RWPE2 (cell line): ENCODE measurements at regions not wholly inside any gene's neighbourhood (a gene's known extent, or its start where the extent isn't known, plus 50 kb on each side); places are given as distances from the start of the nearest gene placed in this dataset.

Source experiments
- ATAC-seq: fragments of 200-7000 bp; cut with Tn5 transposase; 3 replicates; pipeline ENCODE4 v1.9.1; 2021; ENCODE audit warnings: low read depth
- DNase-seq: peaks from one replicate; pipeline ENCODE4 v3.0.0-alpha.2; 2020; ENCODE audit warnings: low spot score
- H3K27ac ChIP-seq: fragments of 450-650 bp; 2 replicates; pipeline ENCODE4 v1.5.1; 2017; ENCODE audit warnings: mild to moderate bottlenecking; ENCODE audit not compliant: poor library complexity, severe bottlenecking
- H3K27me3 ChIP-seq: fragments of 250-450 bp; sonication (Bioruptor Pico); 2 replicates; pipeline ENCODE4 v1.5.1; 2021; ENCODE audit warnings: mild to moderate bottlenecking, moderate library complexity; ENCODE audit not compliant: insufficient read depth, poor library complexity, severe bottlenecking
- H3K36me3 ChIP-seq: fragments of 250-450 bp; sonication (Bioruptor Pico); 2 replicates; pipeline ENCODE4 v1.5.1; 2020; ENCODE audit warnings: low read depth, mild to moderate bottlenecking, moderate library complexity
- H3K4me1 ChIP-seq: fragments of 250-450 bp; sonication (Bioruptor Pico); 2 replicates; pipeline ENCODE4 v1.5.1; 2021; ENCODE audit warnings: mild to moderate bottlenecking, moderate library complexity; ENCODE audit not compliant: insufficient read depth, poor library complexity, severe bottlenecking
- H3K4me3 ChIP-seq: fragments of 250-450 bp; sonication (Bioruptor Pico); 2 replicates; pipeline ENCODE4 v1.5.1; 2021; ENCODE audit warnings: mild to moderate bottlenecking, moderate library complexity; ENCODE audit not compliant: severe bottlenecking
- H3K9me3 ChIP-seq: fragments of 250-450 bp; sonication (Bioruptor Pico); 2 replicates; pipeline ENCODE4 v1.5.1; 2021; ENCODE audit warnings: mild to moderate bottlenecking, moderate library complexity; ENCODE audit not compliant: severe bottlenecking
- CTCF ChIP-seq: fragments of 450-650 bp; IDR thresholded peaks from one replicate; pipeline ENCODE4 v1.5.1; 2017; ENCODE audit warnings: mild to moderate bottlenecking, moderate library complexity; ENCODE audit not compliant: poor library complexity, severe bottlenecking

DNA sequence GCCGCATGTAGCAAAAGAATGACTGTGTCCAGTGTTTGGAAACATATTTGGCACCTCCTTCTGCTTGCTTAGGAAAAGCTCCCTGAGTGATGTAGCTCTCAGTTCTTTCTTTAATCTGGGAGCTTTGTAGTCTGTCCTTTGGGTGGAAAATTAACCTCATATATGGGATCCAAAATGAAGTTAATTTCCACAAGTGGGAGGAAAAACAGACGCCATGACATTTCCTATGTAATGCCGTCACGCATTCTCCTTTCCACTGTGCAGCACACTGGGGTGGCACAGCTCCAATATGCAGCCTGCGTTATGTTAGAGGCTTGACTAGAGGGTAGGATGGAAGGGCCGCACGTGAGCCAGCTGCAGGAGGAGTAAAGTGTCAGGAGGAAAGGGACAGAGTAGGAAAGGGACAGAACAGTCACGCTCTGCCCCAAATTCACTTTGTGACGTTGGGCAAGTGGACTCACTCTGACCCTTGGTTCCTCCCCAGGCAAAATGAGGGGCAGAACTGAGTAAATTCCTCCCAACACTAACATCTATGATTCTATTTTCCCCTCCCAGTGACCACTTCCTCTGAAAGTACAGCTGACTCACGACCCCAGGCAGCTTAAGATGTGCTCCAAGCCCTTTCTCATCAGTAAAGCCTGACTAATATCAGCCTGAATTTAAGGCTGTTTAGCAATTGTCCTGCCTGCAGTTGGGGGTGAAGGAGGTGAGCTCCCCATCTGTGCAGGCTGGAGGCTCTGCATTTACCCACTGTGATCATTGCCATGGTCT is 176.5 kb upstream of the PFN2 start:
- TF ChIP-seq CTCF, result no peak
- ATAC-seq, result peak; percentile 91

DNA sequence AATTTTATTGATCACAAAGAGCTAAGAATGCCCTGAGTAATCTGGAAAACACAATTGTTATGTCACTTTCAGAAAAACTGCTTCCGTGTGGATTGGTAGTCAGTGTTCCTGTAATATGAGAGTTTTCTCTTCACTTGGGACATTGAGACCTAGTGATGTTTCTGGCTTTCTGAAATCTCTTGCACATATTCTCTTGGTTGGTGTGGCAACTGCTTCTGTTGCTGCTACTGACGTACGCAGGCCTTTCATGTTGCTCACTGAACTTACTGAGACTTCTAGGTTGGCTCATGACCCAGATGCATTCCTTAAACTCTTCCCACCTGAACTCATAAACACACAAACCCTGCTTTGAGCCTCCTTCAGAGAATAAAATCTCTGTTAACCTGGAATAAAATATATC is 175.0 kb upstream of the PFN2 start:
- no peaks in the 10 kb centered on the region for H3K9me3 ChIP-seq
- H3K27ac ChIP-seq, result no peak overlapping the region
- TF ChIP-seq CTCF, result no peak
- H3K4me3 ChIP-seq, result no peak overlapping the region
- no peaks in the 10 kb centered on the region for H3K27me3 ChIP-seq
- DNase-seq (no peak), ATAC-seq (no peak)
- peaks cover 32% of the 10 kb centered on the region for H3K4me1 ChIP-seq
- no peaks in the 10 kb centered on the region for H3K36me3 ChIP-seq

More for the DNA sequence above, 176.5 kb upstream of the PFN2 start:
- peak; percentile 74 for DNase-seq
- Histone ChIP-seq H3K36me3 (no peaks in the 10 kb centered on the region), H3K4me1 (peaks cover 32% of the 10 kb centered on the region), H3K4me3 (no peak overlapping the region), H3K27me3 (no peaks in the 10 kb centered on the region), H3K9me3 (no peaks in the 10 kb centered on the region), H3K27ac (peak overlapping the region; percentile 95)

GRCh38 chr3:150144191-150144708 is 173.6 kb upstream of the PFN2 start:
- no peak for DNase-seq
- no peaks in the 10 kb centered on the region for H3K9me3 ChIP-seq
- H3K27me3 ChIP-seq, result no peaks in the 10 kb centered on the region
- TF ChIP-seq CTCF, result no peak
- ATAC-seq, result no peak
- no peak overlapping the region for H3K27ac ChIP-seq
- no peak overlapping the region for H3K4me3 ChIP-seq
- H3K36me3 ChIP-seq, result no peaks in the 10 kb centered on the region
- H3K4me1 ChIP-seq, result peaks cover 24% of the 10 kb centered on the region

- DNase-seq (no peak), ATAC-seq (no peak)
- Histone ChIP-seq H3K27ac (no peak overlapping the region), H3K36me3 (no peaks in the 10 kb centered on the region), H3K9me3 (no peaks in the 10 kb centered on the region), H3K4me3 (no peak overlapping the region), H3K27me3 (no peaks in the 10 kb centered on the region), H3K4me1 (peaks cover 12% of the 10 kb centered on the region)
- no peak for TF ChIP-seq CTCF
Observed at GRCh38 chr3:150142936-150143335, 172.2 kb upstream of the PFN2 start.

DNA sequence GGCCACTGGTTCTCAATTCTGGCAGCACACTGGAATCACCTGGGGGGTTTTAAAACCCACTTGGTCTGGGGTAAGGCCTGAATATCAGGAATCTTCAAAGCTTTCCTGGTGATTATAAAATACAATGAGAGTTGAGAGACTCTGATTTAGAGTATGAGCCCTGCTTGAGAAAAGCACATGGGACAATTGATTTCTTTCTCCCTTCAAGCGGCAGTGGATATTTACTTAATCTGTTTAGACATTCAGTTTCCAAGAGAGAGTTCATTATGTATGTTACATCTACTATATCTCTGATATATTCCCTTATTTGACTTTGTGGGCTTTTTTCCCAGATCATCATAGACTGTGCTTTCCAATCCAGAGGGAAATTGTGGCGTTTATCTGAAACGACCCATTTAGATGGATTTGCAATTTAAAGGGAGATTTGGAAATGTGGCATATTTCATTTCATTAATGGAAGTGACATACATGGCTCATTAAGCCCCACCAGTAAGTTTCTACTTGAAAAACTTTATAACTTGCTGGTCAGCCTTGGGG is 171.2 kb upstream of the PFN2 start:
- H3K4me1 ChIP-seq, result peaks cover 1% of the 10 kb centered on the region
- H3K27me3 ChIP-seq, result no peaks in the 10 kb centered on the region
- TF ChIP-seq CTCF, result no peak
- DNase-seq (no peak), ATAC-seq (no peak)
- H3K4me3 ChIP-seq, result no peak overlapping the region
- H3K9me3 ChIP-seq, result no peaks in the 10 kb centered on the region
- no peak overlapping the region for H3K27ac ChIP-seq
- H3K36me3 ChIP-seq, result no peaks in the 10 kb centered on the region
